A673 (cell line): ENCODE measurements at regions not wholly inside any gene's neighbourhood (a gene's known extent, or its start where the extent isn't known, plus 50 kb on each side); places are given as distances from the start of the nearest gene placed in this dataset.

Experiments used
- BruUV-seq: library from RNA; stranded (reverse); fragments of 400-500 nt; replicated peaks from 2 replicates; lab custom pipeline; 2021; lab: Mats Ljungman, UMichigan
- CTCF ChIA-PET: fragments of 300-600 bp; sonication (Branson Sonifier 250); formaldehyde crosslinking; loops from one replicate; lab custom pipeline; 2022; ENCODE audit warnings: antibody characterized with exemption; lab: Charles Lee
- POLR2A ChIA-PET: fragments of 300-600 bp; sonication (Branson Sonifier 250); formaldehyde crosslinking; loops from one replicate; lab custom pipeline; 2022; ENCODE audit warnings: antibody characterized with exemption; ENCODE audit not compliant: low non-redundant PET; lab: Charles Lee
- DNase-seq: peaks from one replicate; pipeline ENCODE4 v3.0.0-alpha.2; 2015; ENCODE audit warnings: low spot score
- H3K27ac ChIP-seq: fragments of 200-600 bp; sonication (generic); 2 replicates; pipeline ENCODE4 v1.5.1; 2016; ENCODE audit warnings: mixed run types, low read depth, mild to moderate bottlenecking, mixed read lengths, antibody characterized with exemption, low read length; ENCODE audit not compliant: poor library complexity, severe bottlenecking
- H3K27me3 ChIP-seq: fragments of 200-600 bp; sonication (generic); replicated peaks from 2 replicates; pipeline ENCODE4 v1.6.1; 2017; ENCODE audit warnings: mixed run types, low read depth, mild to moderate bottlenecking, mixed read lengths, antibody characterized with exemption, low read length; ENCODE audit not compliant: insufficient read depth, poor library complexity
- H3K36me3 ChIP-seq: fragments of 200-600 bp; sonication (generic); 2 replicates; pipeline ENCODE4 v1.6.1; 2016; ENCODE audit warnings: mixed run types, mild to moderate bottlenecking, mixed read lengths, antibody characterized with exemption, low read length; ENCODE audit not compliant: insufficient read depth, poor library complexity, severe bottlenecking
- H3K4me1 ChIP-seq: fragments of 200-600 bp; sonication (generic); 2 replicates; pipeline ENCODE4 v1.6.1; 2017; ENCODE audit warnings: mixed run types, mild to moderate bottlenecking, mixed read lengths, antibody characterized with exemption, low read length; ENCODE audit not compliant: insufficient read depth, poor library complexity, severe bottlenecking
- H3K4me3 ChIP-seq: fragments of 200-600 bp; sonication (generic); 2 replicates; pipeline ENCODE4 v1.5.1; 2016; ENCODE audit warnings: low read depth, mixed run types, mild to moderate bottlenecking, mixed read lengths, low read length; ENCODE audit not compliant: poor library complexity, severe bottlenecking
- H3K9me3 ChIP-seq: fragments of 200-600 bp; sonication (generic); 2 replicates; pipeline ENCODE4 v1.6.1; 2016; ENCODE audit warnings: mixed run types, low read depth, mild to moderate bottlenecking, mixed read lengths, antibody characterized with exemption, low read length; ENCODE audit not compliant: poor library complexity, severe bottlenecking
- CTCF ChIP-seq: fragments of 300-800, 200-600 bp; sonication (generic); conservative IDR thresholded peaks from 2 replicates; pipeline ENCODE4 v1.5.1; 2017; ENCODE audit warnings: low read depth, mild to moderate bottlenecking, antibody characterized with exemption, low read length, moderate library complexity, mixed read lengths
- EZH2 ChIP-seq: fragments of 200-600 bp; sonication (generic); IDR thresholded peaks from 2 replicates; pipeline ENCODE4 v1.6.1; 2017; ENCODE audit warnings: borderline replicate concordance, low read depth, mild to moderate bottlenecking, mixed read lengths, antibody characterized with exemption, low read length; ENCODE audit not compliant: poor library complexity, severe bottlenecking
- intact Hi-C: fragments of 100-400 bp; cut with micrococcal nuclease; formaldehyde crosslinking; loops from one replicate; pipeline ENCODE4 v1.10.0; 2022; ENCODE audit not compliant: unreplicated experiment

- ChIA-PET CTCF (no interaction called here), POLR2A (no interaction called here)
- H3K27ac ChIP-seq = no peak overlapping the region
- H3K4me1 ChIP-seq = no peaks in the 10 kb centered on the region
- no peak for DNase-seq
- H3K4me3 ChIP-seq = no peak overlapping the region
- no peaks in the 10 kb centered on the region for H3K27me3 ChIP-seq
- no TSS peak for BruUV-seq
- no peaks in the 10 kb centered on the region for H3K9me3 ChIP-seq
- no peaks in the 10 kb centered on the region for H3K36me3 ChIP-seq
- TF ChIP-seq CTCF (no peak), EZH2 (no peak)
- intact Hi-C loops = no loop called here
Measured at GRCh38 chr1:217049721-217050120, 326.5 kb upstream of the ESRRG start.

- ChIA-PET POLR2A (no interaction called here), CTCF (no interaction called here)
- Histone ChIP-seq H3K9me3 (no peaks in the 10 kb centered on the region), H3K4me3 (no peak overlapping the region), H3K4me1 (no peaks in the 10 kb centered on the region), H3K27ac (no peak overlapping the region), H3K27me3 (no peaks in the 10 kb centered on the region), H3K36me3 (no peaks in the 10 kb centered on the region)
- no TSS peak for BruUV-seq
- no peak for TF ChIP-seq CTCF
- TF ChIP-seq EZH2 = no peak
- intact Hi-C loops = no loop called here
- no peak for DNase-seq
Measured at GRCh38 chr1:217049081-217049480, 325.9 kb upstream of the ESRRG start.

DNA sequence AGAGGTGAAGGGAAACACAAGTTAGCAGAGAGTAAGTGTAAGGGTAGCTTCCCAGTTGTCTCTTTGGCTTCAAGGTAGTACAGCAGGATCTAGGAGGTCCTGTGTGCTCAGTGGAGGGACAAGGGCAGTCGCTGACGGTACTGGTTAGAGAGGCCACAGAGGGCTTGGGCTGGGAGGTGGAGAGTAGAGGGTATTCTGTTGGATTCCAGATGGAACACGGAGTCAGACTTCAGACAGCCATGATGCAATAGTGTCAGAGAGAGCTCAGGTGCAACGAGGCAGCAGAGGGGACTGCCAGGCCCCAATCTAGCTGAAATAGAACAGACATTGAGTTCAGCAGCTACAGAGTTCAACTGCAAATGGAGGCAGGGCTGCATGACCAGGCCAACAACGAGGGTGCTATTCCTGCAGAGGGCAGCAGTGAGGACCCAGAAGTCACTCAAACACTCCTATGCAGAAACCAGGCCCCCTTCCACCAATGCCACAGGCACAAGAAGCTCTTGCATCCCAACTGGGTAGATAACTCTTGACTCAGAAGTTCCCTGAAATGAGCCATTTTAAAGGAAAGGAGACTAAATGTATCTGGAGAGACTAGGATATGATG lies 325.0 kb upstream of the ESRRG start:
- Histone ChIP-seq H3K36me3 (no peaks in the 10 kb centered on the region), H3K4me1 (no peaks in the 10 kb centered on the region), H3K4me3 (no peak overlapping the region), H3K27ac (no peak overlapping the region), H3K27me3 (no peaks in the 10 kb centered on the region), H3K9me3 (no peaks in the 10 kb centered on the region)
- TF ChIP-seq EZH2 (no peak), CTCF (peak; percentile 36)
- CTCF ChIA-PET = no interaction called here
- DNase-seq = peak; percentile 20
- intact Hi-C loops = no loop called here
- BruUV-seq = no TSS peak
- POLR2A ChIA-PET = no interaction called here
